ENCODE measurements at regions not wholly inside any gene's neighbourhood (a gene's known extent, or its start where the extent isn't known, plus 50 kb on each side); places are given as distances from the start of the nearest gene placed in this dataset.
"Not testable (repeated sequence)": the region's sequence is repeated elsewhere in the genome, so short reads cannot be mapped to it uniquely, and the experiment has no call there.

DNA sequence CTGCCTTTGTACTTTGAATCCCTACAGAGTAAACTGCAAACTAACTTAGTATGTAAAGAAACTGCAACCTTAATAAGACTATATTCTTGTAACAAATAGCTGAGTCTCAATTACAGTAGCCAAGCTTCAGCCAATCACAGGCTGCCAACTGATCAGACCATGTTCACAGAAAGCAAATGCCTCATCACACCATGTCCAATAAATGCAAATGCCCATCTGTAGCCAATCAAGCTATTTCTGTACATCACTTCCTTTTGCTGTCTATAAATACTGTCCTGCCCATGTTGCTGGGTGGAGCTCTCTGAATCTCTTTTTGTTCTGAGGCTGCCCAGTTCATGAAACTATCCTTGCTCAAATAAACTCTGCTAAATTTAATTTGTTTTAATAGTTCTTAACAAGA lies 531.7 kb upstream of the TOM1L1 start:
- no peaks in the 10 kb centered on the region for H3K27me3 Mint-ChIP-seq (ENCODE audit: insufficient read depth, unreplicated experiment)
- BruUV-seq (replicated peaks): no TSS peak
- ChIA-PET POLR2A (no interaction called here), CTCF (no interaction called here)
- no peaks in the 10 kb centered on the region for H3K4me1 Mint-ChIP-seq (ENCODE audit: insufficient read depth, unreplicated experiment)
- H3K27ac Mint-ChIP-seq (ENCODE audit: low read depth, unreplicated experiment): no peak overlapping the region
- no peak overlapping the region for H3K4me3 Mint-ChIP-seq (ENCODE audit: unreplicated experiment)
- intact Hi-C loops (cut with micrococcal nuclease): no loop called here
- no peaks in the 10 kb centered on the region for H3K9me3 Mint-ChIP-seq (ENCODE audit: unreplicated experiment)
- DNase-seq (ENCODE audit: unreplicated experiment): no peak
- TF ChIP-seq, protein P1, sequence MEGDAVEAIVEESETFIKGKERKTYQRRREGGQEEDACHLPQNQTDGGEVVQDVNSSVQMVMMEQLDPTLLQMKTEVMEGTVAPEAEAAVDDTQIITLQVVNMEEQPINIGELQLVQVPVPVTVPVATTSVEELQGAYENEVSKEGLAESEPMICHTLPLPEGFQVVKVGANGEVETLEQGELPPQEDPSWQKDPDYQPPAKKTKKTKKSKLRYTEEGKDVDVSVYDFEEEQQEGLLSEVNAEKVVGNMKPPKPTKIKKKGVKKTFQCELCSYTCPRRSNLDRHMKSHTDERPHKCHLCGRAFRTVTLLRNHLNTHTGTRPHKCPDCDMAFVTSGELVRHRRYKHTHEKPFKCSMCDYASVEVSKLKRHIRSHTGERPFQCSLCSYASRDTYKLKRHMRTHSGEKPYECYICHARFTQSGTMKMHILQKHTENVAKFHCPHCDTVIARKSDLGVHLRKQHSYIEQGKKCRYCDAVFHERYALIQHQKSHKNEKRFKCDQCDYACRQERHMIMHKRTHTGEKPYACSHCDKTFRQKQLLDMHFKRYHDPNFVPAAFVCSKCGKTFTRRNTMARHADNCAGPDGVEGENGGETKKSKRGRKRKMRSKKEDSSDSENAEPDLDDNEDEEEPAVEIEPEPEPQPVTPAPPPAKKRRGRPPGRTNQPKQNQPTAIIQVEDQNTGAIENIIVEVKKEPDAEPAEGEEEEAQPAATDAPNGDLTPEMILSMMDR (IDR thresholded peaks at IDR 0.05; ENCODE audit: unreplicated experiment): no peak
- H3K36me3 Mint-ChIP-seq (ENCODE audit: insufficient read depth, unreplicated experiment): no peaks in the 10 kb centered on the region

DNA sequence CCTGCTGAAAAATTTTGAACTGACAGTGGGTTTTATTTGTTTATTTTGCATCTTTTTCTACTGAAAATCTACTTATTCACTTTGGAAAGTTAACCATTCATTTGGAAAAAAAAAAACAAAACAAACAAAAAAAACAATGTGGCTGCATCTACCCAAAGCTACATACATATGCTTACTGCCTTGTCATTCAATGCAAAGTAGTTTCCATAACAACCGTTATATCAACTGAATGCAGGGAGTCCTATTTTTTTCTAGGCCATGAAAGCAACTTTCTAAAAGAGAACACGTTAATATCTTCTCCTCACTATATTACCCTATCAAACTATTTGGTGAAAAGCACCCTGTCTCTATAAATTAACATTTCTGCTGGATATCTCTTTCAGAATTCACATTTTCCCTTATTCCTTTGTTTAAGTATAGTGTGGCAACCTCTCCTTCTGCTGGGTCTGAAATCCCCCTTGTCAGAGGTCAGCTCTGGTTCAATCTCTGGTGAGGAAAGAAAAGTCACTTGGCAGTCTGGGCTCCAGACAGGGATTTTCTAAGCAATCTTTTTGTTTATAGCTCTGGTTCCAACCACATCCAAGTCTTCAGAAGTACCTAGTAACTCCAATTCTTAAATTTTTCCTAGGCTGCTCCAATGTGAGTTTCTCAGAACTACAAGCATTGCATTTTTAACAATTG lies 528.4 kb upstream of the TOM1L1 start:
- no peaks in the 10 kb centered on the region for H3K9me3 Mint-ChIP-seq (ENCODE audit: unreplicated experiment)
- no peaks in the 10 kb centered on the region for H3K36me3 Mint-ChIP-seq (ENCODE audit: insufficient read depth, unreplicated experiment)
- no TSS peak for BruUV-seq (replicated peaks)
- TF ChIP-seq, protein P1 (IDR thresholded peaks at IDR 0.05; ENCODE audit: unreplicated experiment): no peak
- H3K4me1 Mint-ChIP-seq (ENCODE audit: insufficient read depth, unreplicated experiment): no peaks in the 10 kb centered on the region
- intact Hi-C loops (cut with micrococcal nuclease): no loop called here
- no peak overlapping the region for H3K27ac Mint-ChIP-seq (ENCODE audit: low read depth, unreplicated experiment)
- H3K4me3 Mint-ChIP-seq (ENCODE audit: unreplicated experiment): no peak overlapping the region
- ChIA-PET CTCF (no interaction called here), POLR2A (interaction anchor here (0.8 kb wide), 1 partner anchor 316 kb away, joined by 3 read pairs; no protein-coding TSS in a partner anchor)
- H3K27me3 Mint-ChIP-seq (ENCODE audit: insufficient read depth, unreplicated experiment): no peaks in the 10 kb centered on the region
- DNase-seq (ENCODE audit: unreplicated experiment): no peak

DNA sequence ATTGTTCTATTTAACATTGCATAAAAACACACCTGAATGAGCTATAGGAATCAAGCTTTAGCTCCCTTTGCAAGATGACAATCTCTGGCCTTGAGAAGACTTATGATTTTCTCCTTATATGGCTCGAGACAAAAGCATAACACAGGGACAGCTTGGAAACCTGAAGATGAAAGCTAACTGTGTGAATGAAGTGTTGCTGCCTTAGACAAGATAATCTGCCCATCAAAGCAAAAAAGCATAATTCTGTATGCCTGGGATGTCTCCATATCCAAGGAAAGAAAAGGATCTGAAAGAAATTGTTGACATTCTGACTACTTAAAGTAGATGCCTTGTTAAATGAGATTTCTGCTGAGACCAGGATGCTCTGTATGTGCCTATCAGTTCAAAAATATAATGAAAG lies 526.7 kb upstream of the TOM1L1 start:
- BruUV-seq (replicated peaks): no TSS peak
- Mint-ChIP-seq H3K27ac (ENCODE audit: low read depth, unreplicated experiment) (no peak overlapping the region), H3K4me3 (ENCODE audit: unreplicated experiment) (no peak overlapping the region), H3K9me3 (ENCODE audit: unreplicated experiment) (no peaks in the 10 kb centered on the region), H3K4me1 (ENCODE audit: insufficient read depth, unreplicated experiment) (no peaks in the 10 kb centered on the region), H3K27me3 (ENCODE audit: insufficient read depth, unreplicated experiment) (no peaks in the 10 kb centered on the region), H3K36me3 (ENCODE audit: insufficient read depth, unreplicated experiment) (no peaks in the 10 kb centered on the region)
- CTCF ChIA-PET: interaction anchor here (0.6 to 1.3 kb wide), 4 partner anchors 10 to 52 kb away, joined by 3 to 4 read pairs (median 4); no protein-coding TSS in a partner anchor
- no peak for DNase-seq (ENCODE audit: unreplicated experiment)
- TF ChIP-seq, protein P1 (IDR thresholded peaks at IDR 0.05; ENCODE audit: unreplicated experiment): no peak
- POLR2A ChIA-PET: interaction anchor here (0.6 kb wide), 1 partner anchor 650 kb away, joined by 8 read pairs; no protein-coding TSS in a partner anchor
- intact Hi-C loops (cut with micrococcal nuclease): no loop called here

DNA sequence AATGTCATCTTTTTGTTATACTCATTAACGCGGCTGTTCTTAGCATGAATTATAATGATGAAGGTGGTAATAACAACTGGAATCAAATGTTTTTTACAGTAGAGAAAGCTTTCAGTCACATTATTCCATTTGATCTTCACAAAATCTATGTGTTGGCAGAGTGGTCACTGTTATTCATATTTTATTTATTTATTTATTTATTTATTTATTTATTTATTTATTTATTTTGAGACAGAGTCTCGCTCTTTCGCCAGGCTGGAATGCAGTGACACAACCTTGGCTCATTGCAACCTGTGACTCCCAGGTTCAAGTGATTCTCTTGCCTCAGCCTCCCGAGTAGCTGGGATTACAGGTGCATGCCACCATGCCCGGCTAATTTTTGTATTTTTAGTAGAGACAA lies 524.2 kb upstream of the TOM1L1 start:
- H3K27me3 Mint-ChIP-seq (ENCODE audit: insufficient read depth, unreplicated experiment); H3K4me3 Mint-ChIP-seq (ENCODE audit: unreplicated experiment); H3K9me3 Mint-ChIP-seq (ENCODE audit: unreplicated experiment); POLR2A ChIA-PET; DNase-seq (ENCODE audit: unreplicated experiment); H3K27ac Mint-ChIP-seq (ENCODE audit: low read depth, unreplicated experiment); BruUV-seq (replicated peaks); H3K4me1 Mint-ChIP-seq (ENCODE audit: insufficient read depth, unreplicated experiment); H3K36me3 Mint-ChIP-seq (ENCODE audit: insufficient read depth, unreplicated experiment); intact Hi-C loops (cut with micrococcal nuclease); CTCF ChIA-PET: not testable (repeated sequence)

DNA sequence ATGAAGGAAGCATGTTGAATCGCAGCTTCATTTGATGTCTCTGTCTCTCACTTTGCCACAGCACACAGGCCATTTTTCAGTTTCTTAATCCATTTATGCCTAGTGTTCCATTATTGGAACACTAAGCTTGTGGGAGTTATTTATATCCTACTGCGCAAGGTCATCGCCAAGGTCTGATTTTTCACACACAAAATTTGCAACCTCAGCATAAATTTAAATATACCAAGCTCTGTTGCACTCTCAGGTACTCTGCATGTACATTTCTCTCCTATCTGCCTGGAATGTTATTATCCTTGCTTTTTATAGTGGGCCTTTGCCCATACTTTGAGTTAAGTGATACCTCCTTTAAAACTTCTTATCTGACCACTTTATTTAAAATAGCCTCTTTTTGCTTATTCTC lies 519.2 kb upstream of the TOM1L1 start:
- no peak overlapping the region for H3K4me3 Mint-ChIP-seq (ENCODE audit: unreplicated experiment)
- POLR2A ChIA-PET: no interaction called here

More for the DNA sequence above, 519.2 kb upstream of the TOM1L1 start:
- CTCF ChIA-PET: no interaction called here
- DNase-seq (ENCODE audit: unreplicated experiment): no peak
- TF ChIP-seq, protein P1 (IDR thresholded peaks at IDR 0.05; ENCODE audit: unreplicated experiment): no peak
- intact Hi-C loops (cut with micrococcal nuclease): no loop called here
- H3K27me3 Mint-ChIP-seq (ENCODE audit: insufficient read depth, unreplicated experiment): no peaks in the 10 kb centered on the region
- H3K27ac Mint-ChIP-seq (ENCODE audit: low read depth, unreplicated experiment): no peak overlapping the region
- no peaks in the 10 kb centered on the region for H3K36me3 Mint-ChIP-seq (ENCODE audit: insufficient read depth, unreplicated experiment)
- no TSS peak for BruUV-seq (replicated peaks)
- H3K9me3 Mint-ChIP-seq (ENCODE audit: unreplicated experiment): no peaks in the 10 kb centered on the region
- H3K4me1 Mint-ChIP-seq (ENCODE audit: insufficient read depth, unreplicated experiment): no peaks in the 10 kb centered on the region

Measured in MCF 10A (cell line).